HUES48 (cell line): ENCODE measurements at regions not wholly inside any gene's neighbourhood (a gene's known extent, or its start where the extent isn't known, plus 50 kb on each side); places are given as distances from the start of the nearest gene placed in this dataset.

Experiments used
- H3K27ac ChIP-seq: one replicate; pipeline ENCODE4 v1.7.0; 2013; ENCODE audit warnings: low read depth, low read length, inconsistent platforms
- H3K27me3 ChIP-seq: 2 replicates; pipeline ENCODE4 v1.6.1; 2013; ENCODE audit warnings: mild to moderate bottlenecking, low read length; ENCODE audit not compliant: control insufficient read depth, insufficient read depth
- H3K36me3 ChIP-seq: 2 replicates; pipeline ENCODE4 v1.6.1; 2013; ENCODE audit warnings: low read length; ENCODE audit not compliant: control insufficient read depth, insufficient read depth
- H3K4me1 ChIP-seq: 2 replicates; pipeline ENCODE4 v1.6.1; 2013; ENCODE audit warnings: mild to moderate bottlenecking, low read length; ENCODE audit not compliant: control insufficient read depth, insufficient read depth
- H3K4me3 ChIP-seq: 2 replicates; pipeline ENCODE4 v1.5.1; 2013; ENCODE audit warnings: mild to moderate bottlenecking, low read depth, low read length
- H3K9ac ChIP-seq: 2 replicates; pipeline ENCODE4 v1.6.1; 2013; ENCODE audit warnings: mild to moderate bottlenecking, low read depth, low read length, moderate library complexity
- H3K9me3 ChIP-seq: 2 replicates; pipeline ENCODE4 v1.6.1; 2013; ENCODE audit warnings: low read length; ENCODE audit not compliant: control insufficient read depth, insufficient read depth

DNA sequence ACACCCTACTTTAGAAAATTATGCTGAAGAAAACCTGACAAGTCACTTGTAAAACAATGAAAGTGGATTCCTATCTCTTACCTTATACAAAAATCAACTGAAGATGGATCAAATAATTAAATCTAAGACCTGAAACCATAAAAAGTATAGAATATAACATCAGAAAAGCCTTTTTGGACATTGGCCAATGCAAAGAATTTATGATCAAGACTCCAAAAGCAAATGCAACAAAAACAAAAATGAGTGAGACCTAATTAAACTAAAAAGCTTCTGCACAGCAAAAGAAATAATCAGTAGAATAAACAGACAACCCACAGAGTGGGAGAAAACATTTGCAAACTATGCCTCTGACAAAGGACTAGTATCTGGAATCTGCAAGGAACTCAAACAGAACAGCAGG is 303.0 kb upstream of the CDH9 start:
- Histone ChIP-seq H3K36me3 (no peaks in the 10 kb centered on the region), H3K27ac (no peak overlapping the region), H3K4me1 (peaks cover 8% of the 10 kb centered on the region), H3K27me3 (no peaks in the 10 kb centered on the region), H3K9me3 (no peaks in the 10 kb centered on the region), H3K4me3 (no peak overlapping the region), H3K9ac (no peak overlapping the region)

DNA sequence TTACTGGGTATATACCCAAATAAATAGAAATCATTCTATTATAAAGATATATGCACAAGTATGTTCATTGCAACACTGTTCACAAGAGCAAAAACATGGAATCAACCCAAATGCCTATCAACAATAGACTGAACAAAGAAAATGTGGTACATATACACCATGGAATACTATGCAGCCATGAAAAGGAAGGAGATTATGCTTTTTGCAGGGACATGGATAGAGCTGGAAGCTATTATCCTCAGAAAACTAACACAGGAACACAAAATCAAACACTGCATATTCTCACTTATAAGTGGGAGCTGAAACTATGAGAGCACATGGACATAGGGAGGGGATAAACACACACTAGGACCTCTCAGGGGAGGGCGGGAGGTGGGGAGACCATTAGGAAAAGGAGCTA is 298.4 kb upstream of the CDH9 start:
- no peak overlapping the region for H3K27ac ChIP-seq
- no peak overlapping the region for H3K4me3 ChIP-seq
- no peaks in the 10 kb centered on the region for H3K9me3 ChIP-seq
- no peaks in the 10 kb centered on the region for H3K36me3 ChIP-seq
- H3K9ac ChIP-seq, result no peak overlapping the region
- H3K27me3 ChIP-seq, result no peaks in the 10 kb centered on the region
- peaks cover 4% of the 10 kb centered on the region; the same call in 1 of the 2 replicates for H3K4me1 ChIP-seq

DNA sequence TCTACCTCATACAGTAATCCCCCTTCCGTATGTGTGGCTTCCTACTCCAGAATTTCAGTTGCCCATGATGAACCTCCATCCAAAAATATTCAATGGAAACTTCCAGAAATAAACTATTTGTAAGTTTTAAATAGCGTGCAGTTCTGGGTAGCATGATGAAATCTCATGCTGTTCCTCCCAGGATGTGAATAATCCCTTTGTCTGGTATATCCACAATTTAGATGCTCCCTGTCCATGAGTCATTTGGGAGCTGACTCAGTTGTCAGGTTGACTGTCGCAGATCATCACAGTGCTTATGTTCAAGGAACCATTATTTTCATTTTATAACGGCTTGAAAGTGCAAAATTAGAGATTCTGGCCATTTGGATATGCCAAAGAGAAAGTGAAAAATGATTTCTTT is 290.1 kb upstream of the CDH9 start:
- Histone ChIP-seq H3K27ac (no peak overlapping the region), H3K27me3 (no peaks in the 10 kb centered on the region), H3K4me1 (no peaks in the 10 kb centered on the region), H3K9ac (no peak overlapping the region), H3K9me3 (peaks cover 3% of the 10 kb centered on the region), H3K4me3 (no peak overlapping the region), H3K36me3 (no peaks in the 10 kb centered on the region)

DNA sequence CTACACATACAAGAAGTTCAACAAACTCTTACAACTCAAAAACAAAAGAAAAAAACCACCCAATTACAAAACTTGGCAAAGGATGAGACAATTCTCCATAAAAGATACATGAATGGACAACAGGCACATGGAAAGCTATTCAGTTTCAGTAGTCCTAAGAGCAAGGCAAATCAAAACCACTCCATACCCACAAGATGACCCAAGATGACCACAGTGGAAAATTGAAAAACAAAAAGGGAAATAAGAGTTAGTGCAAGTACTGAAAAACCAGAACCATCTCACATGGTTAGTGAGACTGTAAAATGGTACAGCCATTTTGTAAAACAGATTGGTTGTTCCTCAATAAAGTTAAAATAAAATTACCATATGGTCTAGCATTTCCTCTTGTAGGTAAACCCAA is 287.1 kb upstream of the CDH9 start:
- Histone ChIP-seq H3K4me3 (no peak overlapping the region), H3K27ac (no peak overlapping the region), H3K9me3 (peaks cover 3% of the 10 kb centered on the region; the same call in 1 of the 2 replicates), H3K36me3 (no peaks in the 10 kb centered on the region), H3K9ac (no peak overlapping the region), H3K4me1 (no peaks in the 10 kb centered on the region), H3K27me3 (no peaks in the 10 kb centered on the region)

DNA sequence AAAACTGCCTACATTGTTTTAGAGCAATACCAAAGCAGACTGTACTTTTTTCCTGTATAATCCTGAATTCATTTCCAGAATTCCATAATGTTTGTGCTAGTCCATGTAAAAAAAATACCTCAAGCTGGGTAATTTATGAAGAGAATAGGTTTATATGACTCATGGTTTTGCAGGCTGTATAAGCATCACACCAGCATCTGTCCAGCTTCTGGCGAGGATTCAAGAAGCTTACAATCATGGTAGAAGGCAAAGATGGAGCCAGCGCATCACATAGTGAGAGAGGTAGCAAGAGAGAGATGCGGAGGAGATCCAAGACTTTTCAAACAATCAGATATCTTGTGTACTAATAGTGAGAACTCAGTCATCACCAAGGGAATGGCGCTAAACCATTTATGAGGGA is 280.3 kb upstream of the CDH9 start:
- H3K9ac ChIP-seq, result no peak overlapping the region
- no peak overlapping the region for H3K4me3 ChIP-seq
- no peaks in the 10 kb centered on the region for H3K36me3 ChIP-seq
- H3K27ac ChIP-seq, result no peak overlapping the region
- H3K9me3 ChIP-seq, result no peaks in the 10 kb centered on the region
- H3K27me3 ChIP-seq, result no peaks in the 10 kb centered on the region
- H3K4me1 ChIP-seq, result peaks cover 30% of the 10 kb centered on the region

DNA sequence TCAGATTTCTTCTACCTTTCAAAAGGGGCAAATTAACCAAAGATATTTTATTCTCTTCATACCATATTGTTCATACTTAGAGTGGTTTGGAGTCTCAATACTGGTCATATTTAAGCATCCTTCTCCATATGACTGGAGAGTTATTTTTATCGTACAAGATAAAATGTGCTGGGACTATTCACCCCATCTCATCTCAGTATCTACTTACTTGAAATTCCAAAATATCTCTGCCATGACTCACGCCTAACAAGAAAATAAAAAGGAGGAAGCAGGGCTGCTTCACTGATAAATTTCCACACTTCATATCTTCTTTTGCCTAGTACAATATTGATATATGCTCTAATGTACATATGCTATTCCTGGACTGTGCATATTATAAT is 277.9 kb upstream of the CDH9 start:
- Histone ChIP-seq H3K36me3 (no peaks in the 10 kb centered on the region), H3K9ac (no peak overlapping the region), H3K27ac (peak overlapping the region; percentile 60), H3K27me3 (no peaks in the 10 kb centered on the region), H3K9me3 (no peaks in the 10 kb centered on the region), H3K4me1 (peaks cover 45% of the 10 kb centered on the region), H3K4me3 (no peak overlapping the region)

DNA sequence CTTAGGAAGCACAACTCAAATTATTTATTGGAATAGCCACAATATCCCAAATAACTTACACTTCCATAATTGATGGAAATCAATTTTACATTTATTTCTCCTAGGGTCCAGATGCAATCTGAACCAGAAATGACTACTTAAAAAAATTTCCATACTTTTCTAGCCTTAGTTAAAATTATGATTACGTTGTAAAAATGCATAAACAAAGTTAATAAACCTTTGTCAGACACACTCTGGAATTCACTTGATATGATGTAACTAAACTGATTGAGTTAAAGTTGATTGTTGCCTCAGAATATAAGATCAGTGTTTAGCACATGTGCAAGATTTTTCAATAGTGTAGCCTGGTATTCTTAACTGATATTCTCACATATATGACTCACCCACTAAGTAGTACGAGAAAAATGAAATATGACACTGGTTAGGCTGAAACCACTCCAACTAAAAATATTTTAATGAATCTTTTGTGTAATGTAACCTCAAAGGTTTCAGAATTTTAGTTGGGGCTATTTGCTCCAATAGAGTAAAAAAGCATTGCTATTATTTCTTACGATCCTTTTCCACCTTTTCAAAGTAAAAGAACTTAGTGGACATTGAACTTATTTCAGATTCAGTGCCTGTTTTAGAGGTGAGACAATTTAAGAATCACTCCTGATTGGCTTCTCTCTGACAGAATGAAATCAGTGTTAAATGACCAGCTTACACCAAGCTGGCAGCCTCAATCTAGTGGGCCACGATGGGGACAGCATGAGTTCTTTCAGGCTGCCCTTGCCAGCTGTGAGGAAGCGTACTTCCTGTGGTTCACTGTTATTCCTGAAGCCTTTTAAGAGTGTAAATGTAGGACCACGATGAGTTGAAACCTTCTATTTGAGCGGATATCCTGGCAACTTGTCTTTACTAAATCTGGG is 277.2 kb upstream of the CDH9 start:
- Histone ChIP-seq H3K36me3 (no peaks in the 10 kb centered on the region), H3K4me1 (peaks cover 49% of the 10 kb centered on the region), H3K9ac (no peak overlapping the region), H3K27ac (peak overlapping the region; percentile 60), H3K27me3 (no peaks in the 10 kb centered on the region), H3K9me3 (no peaks in the 10 kb centered on the region), H3K4me3 (no peak overlapping the region)

DNA sequence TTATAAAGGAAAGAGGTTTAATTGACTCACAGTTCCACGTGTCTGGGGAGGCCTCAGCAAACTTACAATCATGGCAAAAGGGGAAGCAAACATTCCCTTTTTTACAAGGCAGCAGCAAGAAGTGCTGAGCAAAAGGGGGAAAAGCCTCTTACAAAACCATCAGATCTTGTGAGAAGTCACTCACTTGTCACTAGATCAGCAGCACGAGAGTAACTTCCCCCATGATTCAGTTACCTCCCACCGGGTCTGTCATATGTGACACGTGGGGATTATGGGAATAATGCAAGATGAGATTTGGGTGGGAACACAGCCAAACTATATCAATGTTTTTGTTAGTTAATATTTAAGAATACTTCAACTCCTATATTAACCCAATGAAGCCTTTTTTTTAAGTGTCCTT is 275.2 kb upstream of the CDH9 start:
- no peak overlapping the region for H3K4me3 ChIP-seq
- no peaks in the 10 kb centered on the region for H3K36me3 ChIP-seq

DNA sequence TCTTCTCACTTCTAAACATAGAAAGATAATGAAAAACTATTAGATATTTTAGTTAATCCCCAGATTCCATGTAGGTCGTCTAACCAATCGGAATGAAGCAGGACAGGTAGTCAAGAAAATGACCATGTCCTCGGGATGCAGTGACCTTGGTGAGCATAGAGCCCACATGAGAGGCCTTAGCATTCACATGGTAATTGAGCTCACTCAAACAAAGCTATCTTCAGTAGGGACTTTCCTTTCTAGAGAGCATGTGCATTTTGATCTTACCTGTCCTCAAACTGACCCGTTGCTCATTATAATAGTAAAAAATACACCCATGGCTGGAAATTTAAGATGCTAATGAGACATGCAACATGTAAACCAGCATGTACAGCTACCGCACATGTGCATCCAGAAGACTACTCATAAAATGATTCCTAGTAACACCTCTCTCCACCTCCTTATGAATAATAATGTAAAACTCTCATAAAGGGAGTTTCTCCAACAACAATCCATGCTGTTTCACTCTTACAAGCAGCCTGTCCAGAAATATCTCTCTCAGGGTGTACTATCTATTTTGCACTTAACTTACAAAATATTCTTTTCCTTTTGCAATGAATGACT is 274.0 kb upstream of the CDH9 start:
- Histone ChIP-seq H3K27me3 (no peaks in the 10 kb centered on the region), H3K9me3 (no peaks in the 10 kb centered on the region), H3K4me1 (peaks cover 47% of the 10 kb centered on the region), H3K4me3 (no peak overlapping the region), H3K36me3 (no peaks in the 10 kb centered on the region), H3K27ac (no peak overlapping the region), H3K9ac (no peak overlapping the region)

More for the DNA sequence above, 275.2 kb upstream of the CDH9 start:
- Histone ChIP-seq H3K27me3 (no peaks in the 10 kb centered on the region), H3K9me3 (no peaks in the 10 kb centered on the region), H3K4me1 (peaks cover 52% of the 10 kb centered on the region), H3K9ac (no peak overlapping the region), H3K27ac (no peak overlapping the region)

DNA sequence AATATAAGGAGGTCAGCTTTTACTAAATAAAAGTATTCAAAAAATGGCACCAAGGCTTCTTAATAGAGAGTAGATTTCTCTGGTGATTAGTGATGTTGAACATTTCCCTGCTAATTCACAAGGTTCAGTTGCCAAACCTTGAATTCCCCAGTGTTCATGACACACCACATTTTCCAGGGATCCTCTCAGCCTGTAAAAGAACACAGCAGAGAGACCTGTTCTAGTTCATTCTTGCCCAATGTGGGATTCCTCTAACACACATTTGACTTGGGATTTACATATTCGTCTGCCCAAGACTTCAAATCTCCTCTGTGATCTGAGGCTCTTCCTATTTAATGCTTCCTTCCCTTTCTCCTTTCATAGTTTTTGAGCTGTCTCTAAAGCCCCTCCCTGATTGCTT is 273.2 kb upstream of the CDH9 start:
- Histone ChIP-seq H3K27me3 (no peaks in the 10 kb centered on the region), H3K27ac (no peak overlapping the region), H3K9ac (no peak overlapping the region)

DNA sequence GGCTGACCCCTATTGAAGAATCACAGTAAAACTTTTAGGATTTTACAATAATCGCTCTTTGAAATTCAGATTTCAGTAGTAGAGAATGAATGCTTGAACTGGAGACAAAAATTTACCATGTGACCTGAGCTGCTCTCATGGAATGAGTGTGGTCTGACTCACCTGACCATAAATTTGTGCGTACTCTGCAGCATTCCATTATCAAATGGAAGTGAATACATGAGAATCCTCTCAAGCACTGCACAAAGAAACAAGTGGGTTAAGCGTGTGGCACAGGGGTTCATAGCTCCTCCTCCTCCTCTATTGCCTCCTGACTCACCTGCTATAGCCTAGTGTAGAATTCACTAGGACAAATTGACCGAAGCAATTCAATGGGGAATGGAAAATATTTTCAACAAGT is 269.8 kb upstream of the CDH9 start:
- Histone ChIP-seq H3K4me1 (peaks cover 23% of the 10 kb centered on the region), H3K27me3 (no peaks in the 10 kb centered on the region), H3K9ac (no peak overlapping the region), H3K4me3 (no peak overlapping the region), H3K36me3 (no peaks in the 10 kb centered on the region), H3K9me3 (no peaks in the 10 kb centered on the region), H3K27ac (no peak overlapping the region)

More for the DNA sequence above, 273.2 kb upstream of the CDH9 start:
- no peaks in the 10 kb centered on the region for H3K36me3 ChIP-seq
- no peaks in the 10 kb centered on the region for H3K9me3 ChIP-seq
- H3K4me3 ChIP-seq, result no peak overlapping the region
- H3K4me1 ChIP-seq, result peaks cover 41% of the 10 kb centered on the region
